GM21786 (cell line): ENCODE measurements at regions not wholly inside any gene's neighbourhood (a gene's known extent, or its start where the extent isn't known, plus 50 kb on each side); places are given as distances from the start of the nearest gene placed in this dataset.
"Not testable (repeated sequence)": the region's sequence is repeated elsewhere in the genome, so short reads cannot be mapped to it uniquely, and the experiment has no call there.

Source experiments
- ATAC-seq: cut with Tn5 transposase; IDR thresholded peaks from one replicate; pipeline ENCODE4 v1.9.1; 2021; ENCODE audit not compliant: unreplicated experiment

GRCh38 chr18:65206551-65207260 is 544.1 kb upstream of the CDH7 start:
- ATAC-seq = no peak

- ATAC-seq = no peak
Measured at GRCh38 chr18:65202091-65202490, 548.7 kb upstream of the CDH7 start.

- no peak for ATAC-seq
Measured at GRCh38 chr18:65175681-65176080, 575.1 kb upstream of the CDH7 start.

- ATAC-seq = not testable (repeated sequence)
Measured at GRCh38 chr18:65162086-65162485, 588.7 kb upstream of the CDH7 start.

GRCh38 chr18:65146482-65147021 is 604.3 kb upstream of the CDH7 start:
- ATAC-seq = no peak

GRCh38 chr18:65145312-65145711 is 605.5 kb upstream of the CDH7 start:
- ATAC-seq = no peak

GRCh38 chr18:65133610-65134009 is 617.2 kb upstream of the CDH7 start:
- no peak for ATAC-seq

- ATAC-seq = no peak
Measured at GRCh38 chr18:65124633-65125032, 626.2 kb upstream of the CDH7 start.

- ATAC-seq = no peak
Measured at GRCh38 chr18:65103864-65104263, 646.9 kb upstream of the CDH7 start.

- no peak for ATAC-seq
Measured at GRCh38 chr18:65093346-65093745, 657.5 kb upstream of the CDH7 start.

GRCh38 chr18:65091744-65092329 is 659.0 kb upstream of the CDH7 start:
- ATAC-seq = peak; percentile 70

GRCh38 chr18:65082907-65083306 is 667.9 kb upstream of the CDH7 start:
- no peak for ATAC-seq

GRCh38 chr18:65081786-65082185 is 669.0 kb upstream of the CDH7 start:
- ATAC-seq = no peak

- no peak for ATAC-seq
Measured at GRCh38 chr18:65073060-65073550, 677.7 kb upstream of the CDH7 start.

GRCh38 chr18:65057439-65058083 is 693.3 kb upstream of the CDH7 start:
- no peak for ATAC-seq

GRCh38 chr18:65056575-65056974 is 694.2 kb upstream of the CDH7 start:
- ATAC-seq = no peak

GRCh38 chr18:65049586-65049985 is 701.2 kb upstream of the CDH7 start:
- no peak for ATAC-seq

- no peak for ATAC-seq
Measured at GRCh38 chr18:65039578-65039977, 711.2 kb upstream of the CDH7 start.

- ATAC-seq = no peak
Measured at GRCh38 chr18:65035701-65036100, 715.1 kb upstream of the CDH7 start.

- no peak for ATAC-seq
Measured at GRCh38 chr18:65025756-65026155, 725.1 kb upstream of the CDH7 start.

GRCh38 chr18:65021021-65021420 is 729.8 kb upstream of the CDH7 start:
- no peak for ATAC-seq

- ATAC-seq = no peak
Measured at GRCh38 chr18:65018184-65018583, 732.6 kb upstream of the CDH7 start.
